ENCODE measurements at regions not wholly inside any gene's neighbourhood (a gene's known extent, or its start where the extent isn't known, plus 50 kb on each side); places are given as distances from the start of the nearest gene placed in this dataset.

DNA sequence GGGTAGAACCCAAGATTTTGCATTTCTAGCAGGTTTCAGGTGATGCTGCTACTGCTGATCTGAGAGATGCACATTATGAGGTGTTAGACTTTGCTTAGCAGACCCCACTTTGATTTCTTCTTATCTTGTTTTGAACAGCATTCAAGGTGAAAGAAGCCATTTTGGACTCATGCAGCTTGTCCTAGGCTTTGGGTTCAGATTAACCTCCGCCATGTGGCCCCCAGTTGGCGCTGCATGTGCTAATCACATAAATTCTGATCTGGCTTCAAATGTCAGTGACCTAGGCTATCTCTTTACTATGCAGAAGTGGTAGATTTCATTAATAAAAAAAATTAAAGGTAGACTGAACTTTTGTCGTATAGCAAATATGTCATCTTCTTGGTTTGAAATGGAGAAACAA lies 89.8 kb upstream of the DYRK2 start:
- Histone ChIP-seq H3F3A (ENCODE audit: insufficient read depth, low read length) (no peaks in the 10 kb centered on the region), H3K9ac (ENCODE audit: low read length) (no peak overlapping the region), H3K4me2 (ENCODE audit: low read depth, low read length) (no peak overlapping the region), H3K27ac (ENCODE audit: low read length) (no peak overlapping the region), H3K79me2 (ENCODE audit: low read length) (no peaks in the 10 kb centered on the region), H3K4me1 (ENCODE audit: low read length) (peaks cover 8% of the 10 kb centered on the region), H3K27me3 (replicated peaks; ENCODE audit: insufficient read depth, low read length) (no peaks in the 10 kb centered on the region), H4K20me1 (ENCODE audit: insufficient read depth, low read length) (no peaks in the 10 kb centered on the region), H3K4me3 (ENCODE audit: low read length) (no peak overlapping the region), H3K9me2 (replicated peaks; ENCODE audit: insufficient read depth, low read length) (no peaks in the 10 kb centered on the region), H3K36me3 (replicated peaks; ENCODE audit: insufficient read depth, low read length) (no peaks in the 10 kb centered on the region), H2AFZ (ENCODE audit: low read length) (no peak overlapping the region), H3K9me3 (replicated peaks; ENCODE audit: insufficient read depth, low read length) (no peaks in the 10 kb centered on the region)
- no peak for DNase-seq
- TF ChIP-seq EZH2phosphoT487 (IDR thresholded peaks at IDR 0.05; ENCODE audit: low read length) (no peak), CTCF (IDR thresholded peaks at IDR 0.05; ENCODE audit: low read length) (no peak), EZH2 (optimal IDR thresholded peaks at IDR 0.05; ENCODE audit: low read depth, low read length) (no peak)

DNA sequence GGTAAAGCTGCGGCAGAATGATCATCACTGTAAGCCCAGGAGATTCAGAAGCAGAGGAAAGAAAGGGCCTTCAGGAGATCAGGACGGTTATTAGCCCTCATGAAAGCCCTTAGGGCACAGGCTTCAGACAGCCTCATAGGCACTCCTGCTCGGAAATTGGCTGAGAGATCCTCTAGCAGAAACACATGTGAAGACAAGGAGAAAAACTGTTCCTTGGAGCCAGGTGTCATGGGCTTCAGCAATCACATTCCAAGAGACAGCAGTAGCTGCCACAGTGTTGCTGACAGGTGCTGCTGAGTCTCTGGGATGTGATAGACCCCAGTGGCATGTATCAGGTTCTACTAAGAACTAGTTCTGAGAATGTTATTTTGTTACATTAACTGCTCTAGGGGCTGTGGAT lies 88.8 kb upstream of the DYRK2 start:
- Histone ChIP-seq H3K36me3 (replicated peaks; ENCODE audit: insufficient read depth, low read length) (no peaks in the 10 kb centered on the region), H3K79me2 (ENCODE audit: low read length) (no peaks in the 10 kb centered on the region)

GRCh38 chr12:67562513-67563287 lies 85.8 kb upstream of the DYRK2 start:
- TF ChIP-seq EZH2 (optimal IDR thresholded peaks at IDR 0.05; ENCODE audit: low read depth, low read length), result no peak
- TF ChIP-seq CTCF (IDR thresholded peaks at IDR 0.05; ENCODE audit: low read length), result no peak
- TF ChIP-seq EZH2phosphoT487 (IDR thresholded peaks at IDR 0.05; ENCODE audit: low read length), result no peak
- no peaks in the 10 kb centered on the region for H3K9me2 ChIP-seq (replicated peaks; ENCODE audit: insufficient read depth, low read length)
- H3K9ac ChIP-seq (ENCODE audit: low read length), result no peak overlapping the region
- H4K20me1 ChIP-seq (ENCODE audit: insufficient read depth, low read length), result no peaks in the 10 kb centered on the region
- H2AFZ ChIP-seq (ENCODE audit: low read length), result no peak overlapping the region
- H3K36me3 ChIP-seq (replicated peaks; ENCODE audit: insufficient read depth, low read length), result no peaks in the 10 kb centered on the region
- H3K27me3 ChIP-seq (replicated peaks; ENCODE audit: insufficient read depth, low read length), result no peaks in the 10 kb centered on the region
- no peak overlapping the region for H3K27ac ChIP-seq (ENCODE audit: low read length)
- H3F3A ChIP-seq (ENCODE audit: insufficient read depth, low read length), result no peaks in the 10 kb centered on the region
- no peak overlapping the region for H3K4me2 ChIP-seq (ENCODE audit: low read depth, low read length)
- no peak for DNase-seq
- no peak overlapping the region for H3K4me3 ChIP-seq (ENCODE audit: low read length)
- no peaks in the 10 kb centered on the region for H3K9me3 ChIP-seq (replicated peaks; ENCODE audit: insufficient read depth, low read length)
- H3K79me2 ChIP-seq (ENCODE audit: low read length), result no peaks in the 10 kb centered on the region
- H3K4me1 ChIP-seq (ENCODE audit: low read length), result no peaks in the 10 kb centered on the region

More for the DNA sequence above, 88.8 kb upstream of the DYRK2 start:
- Histone ChIP-seq H4K20me1 (ENCODE audit: insufficient read depth, low read length) (no peaks in the 10 kb centered on the region), H3K27ac (ENCODE audit: low read length) (no peak overlapping the region), H3K9ac (ENCODE audit: low read length) (no peak overlapping the region), H3K4me1 (ENCODE audit: low read length) (peaks cover 8% of the 10 kb centered on the region), H3K9me2 (replicated peaks; ENCODE audit: insufficient read depth, low read length) (no peaks in the 10 kb centered on the region), H3K9me3 (replicated peaks; ENCODE audit: insufficient read depth, low read length) (no peaks in the 10 kb centered on the region), H3K4me2 (ENCODE audit: low read depth, low read length) (no peak overlapping the region), H3K27me3 (replicated peaks; ENCODE audit: insufficient read depth, low read length) (no peaks in the 10 kb centered on the region), H3F3A (ENCODE audit: insufficient read depth, low read length) (no peaks in the 10 kb centered on the region), H2AFZ (ENCODE audit: low read length) (no peak overlapping the region), H3K4me3 (ENCODE audit: low read length) (no peak overlapping the region)
- no peak for TF ChIP-seq EZH2phosphoT487 (IDR thresholded peaks at IDR 0.05; ENCODE audit: low read length)
- DNase-seq, result no peak

DNA sequence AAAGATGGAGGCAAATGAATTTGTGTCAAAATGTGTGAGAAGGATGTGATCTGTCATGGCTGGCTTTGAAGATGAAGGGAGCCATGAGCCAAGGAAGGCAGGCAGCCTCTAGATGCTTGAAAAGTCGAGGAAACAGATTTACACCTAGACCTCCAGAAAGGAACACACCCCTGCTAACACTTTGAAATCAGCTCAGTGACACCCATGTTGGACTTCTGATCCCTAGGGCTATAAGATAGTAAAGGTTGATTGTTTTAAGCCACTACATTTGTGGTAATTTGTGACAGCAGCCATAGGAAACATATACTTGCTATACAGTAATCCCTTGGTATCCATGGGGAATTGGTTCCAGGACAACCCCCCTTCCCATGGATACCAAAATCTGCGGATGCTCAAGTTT lies 80.5 kb upstream of the DYRK2 start:
- Histone ChIP-seq H3K79me2 (ENCODE audit: low read length) (no peaks in the 10 kb centered on the region), H3K9ac (ENCODE audit: low read length) (no peak overlapping the region), H4K20me1 (ENCODE audit: insufficient read depth, low read length) (no peaks in the 10 kb centered on the region), H3K4me2 (ENCODE audit: low read depth, low read length) (no peak overlapping the region), H3K9me2 (replicated peaks; ENCODE audit: insufficient read depth, low read length) (no peaks in the 10 kb centered on the region), H3F3A (ENCODE audit: insufficient read depth, low read length) (no peaks in the 10 kb centered on the region), H3K36me3 (replicated peaks; ENCODE audit: insufficient read depth, low read length) (no peaks in the 10 kb centered on the region), H3K4me3 (ENCODE audit: low read length) (no peak overlapping the region), H3K27ac (ENCODE audit: low read length) (no peak overlapping the region), H3K4me1 (ENCODE audit: low read length) (no peaks in the 10 kb centered on the region), H3K27me3 (replicated peaks; ENCODE audit: insufficient read depth, low read length) (no peaks in the 10 kb centered on the region), H2AFZ (ENCODE audit: low read length) (no peak overlapping the region), H3K9me3 (replicated peaks; ENCODE audit: insufficient read depth, low read length) (no peaks in the 10 kb centered on the region)
- TF ChIP-seq EZH2 (optimal IDR thresholded peaks at IDR 0.05; ENCODE audit: low read depth, low read length) (no peak), CTCF (IDR thresholded peaks at IDR 0.05; ENCODE audit: low read length) (no peak), EZH2phosphoT487 (IDR thresholded peaks at IDR 0.05; ENCODE audit: low read length) (no peak)
- DNase-seq, result no peak

Data from MM.1S (cell line).